ENCODE measurements at regions not wholly inside any gene's neighbourhood (a gene's known extent, or its start where the extent isn't known, plus 50 kb on each side); places are given as distances from the start of the nearest gene placed in this dataset.

GRCh38 chr19:28456252-28456651, 756.7 kb downstream of the UQCRFS1 start:
- TF ChIP-seq CTCF (conservative IDR thresholded peaks at IDR 0.05) (no peak), EZH2 (IDR thresholded peaks at IDR 0.05; ENCODE audit: low read depth) (no peak)
- Histone ChIP-seq H3K4me1 (replicated peaks; ENCODE audit: insufficient read depth) (no peaks in the 10 kb centered on the region), H3K9me2 (ENCODE audit: insufficient read depth) (no peaks in the 10 kb centered on the region), H3K4me3 (no peak overlapping the region), H2AFZ (no peak overlapping the region), H3K9me3 (ENCODE audit: insufficient read depth, low read depth) (no peaks in the 10 kb centered on the region), H3K4me2 (no peak overlapping the region), H3F3A (ENCODE audit: insufficient read depth, low read depth) (no peaks in the 10 kb centered on the region), H3K79me2 (ENCODE audit: low read depth) (no peaks in the 10 kb centered on the region), H3K36me3 (ENCODE audit: low read depth) (no peaks in the 10 kb centered on the region), H3K27me3 (ENCODE audit: insufficient read depth, low read depth) (peaks cover 10% of the 10 kb centered on the region; the same call in 1 of the 2 replicates), H4K20me1 (ENCODE audit: insufficient read depth) (no peaks in the 10 kb centered on the region), H3K27ac (no peak overlapping the region)
- POLR2A ChIA-PET (ENCODE audit: unreplicated experiment), result no interaction called here
- DNase-seq, result no peak
- intact Hi-C loops (cut with micrococcal nuclease; ENCODE audit: unreplicated experiment), result no loop called here
- CTCF ChIA-PET, result no interaction called here
- no TSS peak for BruUV-seq (replicated peaks)

- Histone ChIP-seq H3F3A (ENCODE audit: insufficient read depth, low read depth) (no peaks in the 10 kb centered on the region), H3K9me3 (ENCODE audit: insufficient read depth, low read depth) (no peaks in the 10 kb centered on the region), H3K27me3 (ENCODE audit: insufficient read depth, low read depth) (0 out of 2 replicates have a peak, but pooled peaks cover 6% of the 10 kb centered on the region), H3K4me2 (no peak overlapping the region), H3K27ac (no peak overlapping the region), H3K4me3 (no peak overlapping the region), H3K4me1 (replicated peaks; ENCODE audit: insufficient read depth) (no peaks in the 10 kb centered on the region), H3K36me3 (ENCODE audit: low read depth) (no peaks in the 10 kb centered on the region), H3K79me2 (ENCODE audit: low read depth) (no peaks in the 10 kb centered on the region), H4K20me1 (ENCODE audit: insufficient read depth) (no peaks in the 10 kb centered on the region), H2AFZ (no peak overlapping the region), H3K9me2 (ENCODE audit: insufficient read depth) (no peaks in the 10 kb centered on the region)
- POLR2A ChIA-PET (ENCODE audit: unreplicated experiment), result no interaction called here
- CTCF ChIA-PET, result no interaction called here
- intact Hi-C loops (cut with micrococcal nuclease; ENCODE audit: unreplicated experiment), result no loop called here
- no TSS peak for BruUV-seq (replicated peaks)
- no peak for TF ChIP-seq EZH2 (IDR thresholded peaks at IDR 0.05; ENCODE audit: low read depth)
- no peak for TF ChIP-seq CTCF (conservative IDR thresholded peaks at IDR 0.05)
- DNase-seq, result no peak
Measured at GRCh38 chr19:28454083-28454482, 758.9 kb downstream of the UQCRFS1 start.

- Histone ChIP-seq H3F3A (ENCODE audit: insufficient read depth, low read depth) (no peaks in the 10 kb centered on the region), H3K36me3 (ENCODE audit: low read depth) (no peaks in the 10 kb centered on the region), H3K4me2 (no peak overlapping the region), H3K9me2 (ENCODE audit: insufficient read depth) (no peaks in the 10 kb centered on the region), H3K4me3 (no peak overlapping the region), H3K9me3 (ENCODE audit: insufficient read depth, low read depth) (no peaks in the 10 kb centered on the region), H3K79me2 (ENCODE audit: low read depth) (no peaks in the 10 kb centered on the region), H3K27ac (no peak overlapping the region), H4K20me1 (ENCODE audit: insufficient read depth) (no peaks in the 10 kb centered on the region), H3K27me3 (ENCODE audit: insufficient read depth, low read depth) (peaks cover 8% of the 10 kb centered on the region; the same call in 1 of the 2 replicates), H3K4me1 (replicated peaks; ENCODE audit: insufficient read depth) (no peaks in the 10 kb centered on the region), H2AFZ (no peak overlapping the region)
- DNase-seq, result no peak
- CTCF ChIA-PET, result no interaction called here
- BruUV-seq (replicated peaks), result no TSS peak
- TF ChIP-seq CTCF (conservative IDR thresholded peaks at IDR 0.05), result no peak
- no peak for TF ChIP-seq EZH2 (IDR thresholded peaks at IDR 0.05; ENCODE audit: low read depth)
- intact Hi-C loops (cut with micrococcal nuclease; ENCODE audit: unreplicated experiment), result no loop called here
- POLR2A ChIA-PET (ENCODE audit: unreplicated experiment), result no interaction called here
Measured at GRCh38 chr19:28453420-28453819, 759.5 kb downstream of the UQCRFS1 start.

All from PC-9 (cell line).